22Rv1 (cell line): ENCODE measurements at regions not wholly inside any gene's neighbourhood (a gene's known extent, or its start where the extent isn't known, plus 50 kb on each side); places are given as distances from the start of the nearest gene placed in this dataset.

Experiments
- ZFX ChIP-seq: fragments of 450-650 bp; IDR thresholded peaks from 2 replicates; pipeline ENCODE4 v1.6.1; 2017; ENCODE audit warnings: antibody characterized with exemption, borderline replicate concordance
- TF ChIP-seq, protein P1 (sequence below): fragments of 450-650 bp; IDR thresholded peaks from 2 replicates; pipeline ENCODE4 v1.5.1; 2017; ENCODE audit warnings: mild to moderate bottlenecking

DNA sequence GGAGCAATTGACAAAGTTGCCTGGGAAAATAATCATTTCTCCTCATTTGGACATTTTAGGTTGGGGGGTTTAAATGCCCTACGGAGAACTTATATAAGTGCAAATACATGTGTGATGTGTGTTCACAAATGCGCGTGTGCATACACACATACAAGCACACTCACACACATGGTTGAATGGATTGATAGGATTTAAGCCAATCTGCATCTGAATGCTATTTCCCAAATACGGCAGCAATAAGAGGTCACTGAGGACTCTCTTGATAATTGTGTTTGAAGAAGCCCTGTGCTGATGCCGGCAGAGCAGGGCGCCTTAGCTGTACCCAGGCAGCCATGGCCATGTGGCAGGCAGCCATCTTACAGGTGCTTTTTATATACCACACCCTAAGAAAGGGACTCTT, 165.3 kb upstream of the LEF1 start:
- TF ChIP-seq, protein P1, sequence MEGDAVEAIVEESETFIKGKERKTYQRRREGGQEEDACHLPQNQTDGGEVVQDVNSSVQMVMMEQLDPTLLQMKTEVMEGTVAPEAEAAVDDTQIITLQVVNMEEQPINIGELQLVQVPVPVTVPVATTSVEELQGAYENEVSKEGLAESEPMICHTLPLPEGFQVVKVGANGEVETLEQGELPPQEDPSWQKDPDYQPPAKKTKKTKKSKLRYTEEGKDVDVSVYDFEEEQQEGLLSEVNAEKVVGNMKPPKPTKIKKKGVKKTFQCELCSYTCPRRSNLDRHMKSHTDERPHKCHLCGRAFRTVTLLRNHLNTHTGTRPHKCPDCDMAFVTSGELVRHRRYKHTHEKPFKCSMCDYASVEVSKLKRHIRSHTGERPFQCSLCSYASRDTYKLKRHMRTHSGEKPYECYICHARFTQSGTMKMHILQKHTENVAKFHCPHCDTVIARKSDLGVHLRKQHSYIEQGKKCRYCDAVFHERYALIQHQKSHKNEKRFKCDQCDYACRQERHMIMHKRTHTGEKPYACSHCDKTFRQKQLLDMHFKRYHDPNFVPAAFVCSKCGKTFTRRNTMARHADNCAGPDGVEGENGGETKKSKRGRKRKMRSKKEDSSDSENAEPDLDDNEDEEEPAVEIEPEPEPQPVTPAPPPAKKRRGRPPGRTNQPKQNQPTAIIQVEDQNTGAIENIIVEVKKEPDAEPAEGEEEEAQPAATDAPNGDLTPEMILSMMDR, result no peak
- no peak for TF ChIP-seq ZFX
